ENCODE measurements at regions not wholly inside any gene's neighbourhood (a gene's known extent, or its start where the extent isn't known, plus 50 kb on each side); places are given as distances from the start of the nearest gene placed in this dataset.
A peak's percentile ranks its signal among the peaks of the same experiment; 100 is the strongest.

DNA sequence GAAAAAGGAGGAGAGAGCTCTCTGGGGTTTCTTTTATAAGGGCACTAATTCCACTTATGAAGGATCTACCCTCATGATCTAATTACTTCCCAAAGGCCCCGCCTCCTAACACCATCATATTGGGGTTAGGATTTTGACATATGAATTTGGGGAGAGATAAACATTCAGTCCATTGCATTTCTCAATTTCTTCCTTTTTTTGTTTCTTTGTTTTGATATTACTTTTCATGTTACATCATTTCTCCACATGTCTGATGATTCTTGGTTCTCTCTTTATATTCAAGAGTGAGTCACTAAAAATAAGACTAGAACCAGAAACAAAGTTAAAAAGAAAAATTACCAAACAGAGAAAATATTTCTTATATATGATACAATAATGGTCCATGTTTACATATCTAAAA is 63.2 kb upstream of the DUSP10 start:
- H3K79me2 ChIP-seq: no peaks in the 10 kb centered on the region
- no peaks in the 10 kb centered on the region for H3K4me1 ChIP-seq (ENCODE audit: insufficient read depth)
- H3K9me2 ChIP-seq (replicated peaks; ENCODE audit: insufficient read depth): no peaks in the 10 kb centered on the region
- H3K4me3 ChIP-seq: no peak overlapping the region
- no peaks in the 10 kb centered on the region for H4K20me1 ChIP-seq (ENCODE audit: insufficient read depth, poor library complexity, severe bottlenecking)
- WGBS (ENCODE audit: low lambda C conversion rate, missing lambda C conversion rate): 86% methylated on average over 1 of the region's 1 CpG
- H3K4me2 ChIP-seq: no peak overlapping the region
- no peak for DNase-seq (ENCODE audit: low spot score)
- H3K36me3 ChIP-seq (replicated peaks; ENCODE audit: insufficient read depth, low read depth): no peaks in the 10 kb centered on the region
- TF ChIP-seq, protein P1, sequence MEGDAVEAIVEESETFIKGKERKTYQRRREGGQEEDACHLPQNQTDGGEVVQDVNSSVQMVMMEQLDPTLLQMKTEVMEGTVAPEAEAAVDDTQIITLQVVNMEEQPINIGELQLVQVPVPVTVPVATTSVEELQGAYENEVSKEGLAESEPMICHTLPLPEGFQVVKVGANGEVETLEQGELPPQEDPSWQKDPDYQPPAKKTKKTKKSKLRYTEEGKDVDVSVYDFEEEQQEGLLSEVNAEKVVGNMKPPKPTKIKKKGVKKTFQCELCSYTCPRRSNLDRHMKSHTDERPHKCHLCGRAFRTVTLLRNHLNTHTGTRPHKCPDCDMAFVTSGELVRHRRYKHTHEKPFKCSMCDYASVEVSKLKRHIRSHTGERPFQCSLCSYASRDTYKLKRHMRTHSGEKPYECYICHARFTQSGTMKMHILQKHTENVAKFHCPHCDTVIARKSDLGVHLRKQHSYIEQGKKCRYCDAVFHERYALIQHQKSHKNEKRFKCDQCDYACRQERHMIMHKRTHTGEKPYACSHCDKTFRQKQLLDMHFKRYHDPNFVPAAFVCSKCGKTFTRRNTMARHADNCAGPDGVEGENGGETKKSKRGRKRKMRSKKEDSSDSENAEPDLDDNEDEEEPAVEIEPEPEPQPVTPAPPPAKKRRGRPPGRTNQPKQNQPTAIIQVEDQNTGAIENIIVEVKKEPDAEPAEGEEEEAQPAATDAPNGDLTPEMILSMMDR (IDR thresholded peaks at IDR 0.05; ENCODE audit: poor library complexity): no peak
- no peak for TF ChIP-seq EZH2phosphoT487 (IDR thresholded peaks at IDR 0.05; ENCODE audit: low read depth, severe bottlenecking, unreplicated experiment)
- TF ChIP-seq EZH2 (IDR thresholded peaks at IDR 0.05; ENCODE audit: borderline replicate concordance): no peak
- no peaks in the 10 kb centered on the region for H3K27me3 ChIP-seq
- no peaks in the 10 kb centered on the region for H3K9me3 ChIP-seq (ENCODE audit: low read depth)
- H3K27ac ChIP-seq: no peak overlapping the region
- no peak overlapping the region for H2AFZ ChIP-seq

DNA sequence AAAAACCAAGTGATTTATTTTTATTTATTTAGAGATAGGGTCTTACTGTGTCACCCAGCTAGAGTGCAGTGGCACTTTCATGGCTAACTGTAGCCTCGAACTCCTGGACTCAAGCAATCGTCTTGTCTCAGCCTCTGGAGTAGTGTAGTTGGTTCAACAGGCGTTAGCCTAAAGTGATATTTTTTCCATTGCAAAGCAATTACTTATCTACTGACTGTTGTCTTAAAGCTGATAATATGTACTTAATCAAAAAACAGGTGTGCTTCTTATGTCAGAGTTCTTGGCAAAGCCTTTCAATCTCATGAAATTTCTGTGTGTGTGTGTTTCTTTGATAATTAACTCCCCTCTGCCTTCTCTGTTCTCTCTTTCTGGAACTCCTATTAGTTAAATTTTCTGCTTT is 62.4 kb upstream of the DUSP10 start:
- no peaks in the 10 kb centered on the region for H4K20me1 ChIP-seq (ENCODE audit: insufficient read depth, poor library complexity, severe bottlenecking)
- no peak for DNase-seq (ENCODE audit: low spot score)
- no peaks in the 10 kb centered on the region for H3K9me3 ChIP-seq (ENCODE audit: low read depth)
- H3K36me3 ChIP-seq (replicated peaks; ENCODE audit: insufficient read depth, low read depth): no peaks in the 10 kb centered on the region
- no peak overlapping the region for H3K4me3 ChIP-seq
- 85% methylated on average over 3 of the region's 3 CpGs for WGBS (ENCODE audit: low lambda C conversion rate, missing lambda C conversion rate)
- H3K27me3 ChIP-seq: no peaks in the 10 kb centered on the region
- TF ChIP-seq EZH2 (IDR thresholded peaks at IDR 0.05; ENCODE audit: borderline replicate concordance): no peak
- TF ChIP-seq, protein P1 (IDR thresholded peaks at IDR 0.05; ENCODE audit: poor library complexity): no peak
- no peak for TF ChIP-seq EZH2phosphoT487 (IDR thresholded peaks at IDR 0.05; ENCODE audit: low read depth, severe bottlenecking, unreplicated experiment)
- H3K4me2 ChIP-seq: no peak overlapping the region
- H2AFZ ChIP-seq: no peak overlapping the region
- no peaks in the 10 kb centered on the region for H3K9me2 ChIP-seq (replicated peaks; ENCODE audit: insufficient read depth)
- no peaks in the 10 kb centered on the region for H3K79me2 ChIP-seq
- no peak overlapping the region for H3K27ac ChIP-seq
- no peaks in the 10 kb centered on the region for H3K4me1 ChIP-seq (ENCODE audit: insufficient read depth)

DNA sequence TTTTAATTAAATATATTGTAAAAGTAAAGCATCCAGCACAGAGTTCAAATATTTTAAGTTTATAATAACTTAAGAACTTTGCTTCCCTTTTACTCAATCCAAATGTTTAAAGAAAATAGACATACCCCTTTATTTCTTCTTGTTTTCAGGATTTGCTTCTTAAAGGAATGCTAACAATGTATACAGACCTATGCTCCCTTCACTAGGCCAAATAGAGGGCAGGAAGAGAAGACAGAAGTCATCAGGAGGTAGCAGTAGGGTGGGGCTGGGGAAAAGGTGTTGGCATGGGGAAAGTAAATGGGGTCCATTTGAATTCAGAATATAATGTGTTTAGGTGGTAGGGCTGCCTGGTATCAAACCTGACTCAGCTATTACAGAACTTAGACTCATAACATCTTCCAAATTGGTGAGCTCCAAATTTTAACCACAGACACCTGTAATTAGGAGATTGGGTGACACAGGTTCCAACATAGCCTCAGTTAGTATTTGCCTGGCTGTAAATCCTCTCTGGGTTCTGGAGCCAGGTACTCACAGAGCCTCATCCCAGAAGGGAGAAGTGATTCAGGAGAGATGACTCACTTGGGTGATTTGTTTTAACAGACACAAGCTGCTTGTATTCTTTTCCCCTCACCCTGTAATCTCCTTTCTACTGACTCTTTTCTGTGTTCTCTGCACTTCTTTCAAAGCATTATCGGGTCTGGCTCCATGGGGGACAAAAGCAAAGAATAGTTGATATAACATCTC is 60.1 kb upstream of the DUSP10 start:
- 17% methylated on average over 1 of the region's 1 CpG for WGBS (ENCODE audit: low lambda C conversion rate, missing lambda C conversion rate)

More for the DNA sequence above, 60.1 kb upstream of the DUSP10 start:
- H2AFZ ChIP-seq: no peak overlapping the region
- no peaks in the 10 kb centered on the region for H3K27me3 ChIP-seq
- no peak overlapping the region for H3K27ac ChIP-seq
- no peak for TF ChIP-seq EZH2phosphoT487 (IDR thresholded peaks at IDR 0.05; ENCODE audit: low read depth, severe bottlenecking, unreplicated experiment)
- TF ChIP-seq, protein P1 (IDR thresholded peaks at IDR 0.05; ENCODE audit: poor library complexity): no peak
- no peak for TF ChIP-seq EZH2 (IDR thresholded peaks at IDR 0.05; ENCODE audit: borderline replicate concordance)
- no peaks in the 10 kb centered on the region for H3K79me2 ChIP-seq
- no peaks in the 10 kb centered on the region for H4K20me1 ChIP-seq (ENCODE audit: insufficient read depth, poor library complexity, severe bottlenecking)
- H3K4me1 ChIP-seq (ENCODE audit: insufficient read depth): no peaks in the 10 kb centered on the region
- peak; percentile 13 for DNase-seq (ENCODE audit: low spot score)
- no peak overlapping the region for H3K4me3 ChIP-seq
- H3K36me3 ChIP-seq (replicated peaks; ENCODE audit: insufficient read depth, low read depth): no peaks in the 10 kb centered on the region
- no peaks in the 10 kb centered on the region for H3K9me2 ChIP-seq (replicated peaks; ENCODE audit: insufficient read depth)
- no peak overlapping the region for H3K4me2 ChIP-seq
- H3K9me3 ChIP-seq (ENCODE audit: low read depth): no peaks in the 10 kb centered on the region

Data from hepatocyte (in vitro differentiated cells).